Activated CD4-positive, alpha-beta T cell treated with anti-CD3 and anti-CD28 coated beads for 36 hours (primary cell): ENCODE measurements at regions not wholly inside any gene's neighbourhood (a gene's known extent, or its start where the extent isn't known, plus 50 kb on each side); places are given as distances from the start of the nearest gene placed in this dataset.
A peak's percentile ranks its signal among the peaks of the same experiment; 100 is the strongest.

ENCODE experiments used
- ATAC-seq: fragments of 200-7000 bp; cut with Tn5 transposase; one replicate; pipeline ENCODE4 v1.10.0; 2021; ENCODE audit warnings: mild to moderate bottlenecking, moderate library complexity
- CTCF ChIA-PET: fragments of 350-600 bp; sonication (Branson Sonifier 250); formaldehyde crosslinking; loops from one replicate; lab custom pipeline; 2021; ENCODE audit warnings: antibody characterized with exemption; lab: Charles Lee
- POLR2A ChIA-PET: fragments of 350-600 bp; sonication (Branson Sonifier 250); formaldehyde crosslinking; loops from one replicate; lab custom pipeline; 2021; ENCODE audit warnings: antibody characterized with exemption, inconsistent platforms; lab: Charles Lee
- DNase-seq: peaks from one replicate; pipeline ENCODE4 v3.0.0-alpha.2; 2020
- H3K27ac Mint-ChIP-seq: one replicate; pipeline ENCODE4 v1.8.0; 2021; ENCODE audit warnings: mixed read lengths
- H3K27me3 Mint-ChIP-seq: one replicate; pipeline ENCODE4 v1.8.0; 2021; ENCODE audit warnings: mixed read lengths
- H3K36me3 Mint-ChIP-seq: one replicate; pipeline ENCODE4 v1.8.0; 2021; ENCODE audit warnings: low read depth, mixed read lengths
- H3K4me1 Mint-ChIP-seq: one replicate; pipeline ENCODE4 v1.8.0; 2021; ENCODE audit warnings: mixed read lengths
- H3K4me3 Mint-ChIP-seq: one replicate; pipeline ENCODE4 v1.8.0; 2021; ENCODE audit warnings: mild to moderate bottlenecking, moderate library complexity, mixed read lengths
- H3K9me3 Mint-ChIP-seq: one replicate; pipeline ENCODE4 v1.8.0; 2021; ENCODE audit warnings: low read depth, mixed read lengths
- intact Hi-C, 2 experiments: fragments of 100-400 bp; cut with DNase I in 1 of 2; cut with micrococcal nuclease in 1 of 2; formaldehyde crosslinking; loops; one replicate each; pipeline versions ENCODE4 v1.14.2 to v1.15.1; 2022 to 2024; cut with DNase I, micrococcal nuclease

DNA sequence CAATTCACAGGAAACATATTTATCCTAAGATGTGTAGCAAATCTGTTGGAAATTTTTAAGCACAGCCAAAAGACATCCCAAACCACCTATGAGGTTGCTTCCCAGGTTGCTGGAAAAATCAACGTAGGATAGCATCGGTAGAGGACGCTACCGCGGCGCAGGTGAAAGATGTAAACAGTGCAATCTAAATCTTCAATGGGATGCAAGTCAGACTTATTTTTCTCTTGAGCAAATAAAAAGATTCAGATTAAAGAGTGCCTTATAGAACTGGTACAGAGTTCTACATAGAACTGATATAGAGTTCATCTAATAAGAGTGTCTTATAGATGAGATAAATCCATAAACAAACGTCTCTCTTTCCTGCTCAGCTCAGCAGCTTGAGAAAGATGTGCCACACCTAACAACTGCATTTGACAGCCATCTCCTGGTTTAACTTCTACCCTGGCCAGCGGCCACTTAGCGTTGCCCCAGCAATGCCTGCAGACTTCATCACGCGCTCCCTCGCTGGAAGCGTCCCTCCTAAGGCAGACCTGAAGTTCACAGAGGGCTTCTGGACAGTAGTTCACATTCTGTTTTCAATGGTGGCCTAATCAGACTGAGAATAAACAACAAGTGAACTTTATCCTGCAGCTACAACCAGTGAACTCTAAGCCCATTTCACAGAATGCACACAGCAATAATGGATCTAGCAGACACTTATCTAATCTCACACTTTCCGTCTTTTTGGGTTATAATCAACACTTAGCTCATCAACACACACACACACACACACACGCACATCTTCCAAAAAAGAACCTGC, 164.5 kb downstream of the TOMM20 start:
- ChIA-PET CTCF (interaction anchor here (0.7 kb wide), 1 partner anchor 352 kb away, joined by 3 read pairs; no protein-coding TSS in a partner anchor), POLR2A (no interaction called here)
- H3K4me1 Mint-ChIP-seq: peaks cover 78% of the 10 kb centered on the region

DNA sequence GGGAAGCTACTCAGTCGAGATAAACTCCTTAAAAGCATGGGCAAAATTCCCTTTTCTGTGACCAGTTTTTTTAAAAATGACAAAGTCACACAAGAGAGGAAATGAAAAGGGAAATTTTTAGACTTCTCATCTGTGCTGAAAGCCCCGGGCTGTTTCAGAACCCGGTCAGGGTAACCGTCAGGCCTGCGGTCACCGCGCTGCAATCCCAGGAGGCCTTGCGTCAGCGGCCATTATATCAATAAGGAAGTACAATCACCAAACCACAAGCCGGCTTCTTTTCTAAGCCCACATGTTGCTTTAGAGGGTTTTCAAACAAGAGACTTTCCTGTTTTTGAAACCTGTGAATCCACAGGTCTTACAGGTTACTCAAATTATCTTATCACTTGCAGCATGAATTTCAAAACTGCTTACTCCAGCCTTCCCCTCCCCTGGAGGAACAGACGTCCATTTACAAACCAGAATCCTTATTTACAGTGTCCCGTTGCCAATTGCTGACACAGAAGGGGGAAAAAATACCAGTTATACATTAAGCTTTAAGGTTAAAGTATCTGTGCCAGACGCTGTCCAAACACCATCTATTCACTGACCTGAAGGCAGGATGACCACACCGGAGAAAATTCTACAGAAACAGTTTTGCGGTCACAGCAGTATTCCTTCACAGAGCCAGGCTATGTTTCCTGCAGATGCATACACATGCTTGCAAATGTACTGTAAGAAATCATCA, 165.3 kb downstream of the TOMM20 start:
- H3K36me3 Mint-ChIP-seq: peaks cover 11% of the 10 kb centered on the region
- DNase-seq: peak; percentile 96
- peak overlapping the region; percentile 45 for H3K4me3 Mint-ChIP-seq
- CTCF ChIA-PET: interaction anchor here (0.7 to 1.3 kb wide), 6 partner anchors 15 to 351 kb away, joined by 3 to 4 read pairs (median 3); no protein-coding TSS in a partner anchor
- peak; percentile 81 for ATAC-seq
- no peaks in the 10 kb centered on the region for H3K9me3 Mint-ChIP-seq
- intact Hi-C loops: loop anchor here (1.0 to 10.0 kb wide), 17 partner anchors 17 to 463 kb away; no protein-coding TSS in a partner anchor
- POLR2A ChIA-PET: interaction anchor here (1.0 to 1.5 kb wide), 6 partner anchors 15 to 239 kb away, joined by 3 to 7 read pairs (median 4); no protein-coding TSS in a partner anchor
- H3K27ac Mint-ChIP-seq: peak overlapping the region; percentile 96
- no peaks in the 10 kb centered on the region for H3K27me3 Mint-ChIP-seq
- peaks cover 76% of the 10 kb centered on the region for H3K4me1 Mint-ChIP-seq

More for the DNA sequence above, 164.5 kb downstream of the TOMM20 start:
- ATAC-seq (no peak), DNase-seq (peak; percentile 12)
- Mint-ChIP-seq H3K4me3 (no peak overlapping the region), H3K36me3 (peaks cover 13% of the 10 kb centered on the region), H3K27me3 (no peaks in the 10 kb centered on the region), H3K9me3 (no peaks in the 10 kb centered on the region), H3K27ac (peak overlapping the region; percentile 96)
- intact Hi-C loops: loop anchor here (1.0 to 10.0 kb wide), 17 partner anchors 16 to 463 kb away; no protein-coding TSS in a partner anchor

DNA sequence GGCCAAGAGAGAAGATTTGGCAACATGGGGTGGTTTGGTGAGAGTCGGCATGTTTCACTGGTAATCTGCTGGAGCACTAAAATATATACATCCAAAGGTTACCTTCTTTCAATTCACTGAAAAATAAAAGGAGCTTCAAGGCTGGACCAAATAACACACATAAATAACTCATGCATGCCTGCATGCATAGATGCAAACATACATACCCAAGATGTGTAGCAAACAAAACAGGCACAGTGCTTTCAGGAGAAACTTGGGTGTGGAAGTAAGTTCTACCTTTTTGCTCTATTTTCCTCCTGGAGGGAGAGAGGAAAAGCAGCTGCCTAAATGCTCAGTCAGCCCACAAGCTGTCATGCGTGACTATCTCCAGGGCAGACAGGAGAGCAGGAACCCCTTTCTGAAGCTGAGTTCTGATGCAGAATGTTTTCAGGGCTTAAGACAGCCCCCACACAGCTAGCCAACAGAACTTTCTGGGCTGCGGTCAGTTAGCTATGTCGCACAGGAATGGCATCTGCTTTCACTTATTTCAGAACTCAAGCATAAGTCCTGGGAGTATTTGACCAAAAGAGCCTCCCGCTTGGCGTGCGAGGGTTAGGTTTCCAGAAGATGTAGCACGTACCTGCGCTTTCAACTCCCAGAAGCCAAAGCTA, 166.2 kb downstream of the TOMM20 start:
- Mint-ChIP-seq H3K4me1 (peaks cover 85% of the 10 kb centered on the region), H3K4me3 (peak overlapping the region; percentile 45), H3K27ac (peak overlapping the region; percentile 96), H3K27me3 (no peaks in the 10 kb centered on the region), H3K36me3 (peaks cover 11% of the 10 kb centered on the region), H3K9me3 (no peaks in the 10 kb centered on the region)
- ATAC-seq: peak; percentile 30
- DNase-seq: peak; percentile 54
- POLR2A ChIA-PET: interaction anchor here (0.6 to 1.5 kb wide), 7 partner anchors 16 to 361 kb away, joined by 3 to 7 read pairs (median 4); no protein-coding TSS in a partner anchor
- intact Hi-C loops: loop anchor here (2.0 to 10.0 kb wide), 8 partner anchors 26 to 462 kb away; no protein-coding TSS in a partner anchor
- CTCF ChIA-PET: interaction anchor here (0.9 to 1.3 kb wide), 5 partner anchors 16 to 239 kb away, joined by 3 to 4 read pairs (median 3); no protein-coding TSS in a partner anchor

GRCh38 chr1:234961456-234962339, 166.9 kb downstream of the TOMM20 start:
- ChIA-PET CTCF (interaction anchor here (0.9 to 1.2 kb wide), 2 partner anchors 17 to 133 kb away, joined by 3 read pairs; no protein-coding TSS in a partner anchor), POLR2A (interaction anchor here (0.6 to 1.5 kb wide), 6 partner anchors 17 to 1435 kb away, joined by 3 to 7 read pairs (median 4); no protein-coding TSS in a partner anchor)
- peaks cover 11% of the 10 kb centered on the region for H3K36me3 Mint-ChIP-seq
- H3K4me3 Mint-ChIP-seq: peak overlapping the region; percentile 45
- H3K9me3 Mint-ChIP-seq: no peaks in the 10 kb centered on the region
- peaks cover 92% of the 10 kb centered on the region for H3K4me1 Mint-ChIP-seq
- intact Hi-C loops: loop anchor here (2.0 to 10.0 kb wide), 8 partner anchors 25 to 461 kb away; no protein-coding TSS in a partner anchor
- H3K27me3 Mint-ChIP-seq: no peaks in the 10 kb centered on the region
- DNase-seq (peak; percentile 39), ATAC-seq (peak; percentile 42)
- peak overlapping the region; percentile 96 for H3K27ac Mint-ChIP-seq

DNA sequence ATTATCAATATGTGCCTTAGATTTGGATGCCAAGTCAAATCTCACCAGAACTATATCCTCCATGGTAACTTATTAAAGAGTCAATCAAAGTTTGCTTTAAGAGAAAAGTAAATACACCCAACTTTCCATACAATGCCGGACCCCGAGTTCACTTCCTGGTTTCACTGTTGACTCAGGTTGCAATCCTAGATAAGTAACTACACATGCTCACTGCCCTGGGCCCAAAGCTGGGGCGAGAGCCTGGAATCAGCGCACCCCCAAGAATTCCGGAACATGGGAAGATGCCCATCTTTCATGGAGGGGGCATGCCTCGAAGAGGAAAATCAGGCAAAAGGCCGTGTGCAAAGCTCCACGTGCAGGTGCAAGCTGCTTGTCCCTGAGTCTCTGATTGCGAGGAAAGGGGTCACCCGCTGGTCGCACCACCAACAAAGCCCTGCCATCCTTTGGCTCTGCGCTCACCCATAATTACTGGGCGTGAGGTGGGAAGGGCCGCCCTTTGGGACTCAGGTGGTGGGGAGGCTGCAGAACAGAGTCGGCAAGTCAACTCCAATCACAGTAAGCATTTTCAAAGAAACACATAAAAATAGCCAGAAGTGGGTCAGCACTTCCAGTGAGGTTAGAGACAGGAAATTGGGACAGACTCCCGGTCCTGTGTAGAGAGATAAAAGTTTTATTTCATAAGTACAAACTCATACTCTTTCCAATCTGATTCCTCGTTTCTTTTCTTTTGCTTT, 167.7 kb downstream of the TOMM20 start:
- no peak overlapping the region for H3K4me3 Mint-ChIP-seq
- ATAC-seq (no peak), DNase-seq (peak; percentile 15)
- POLR2A ChIA-PET: interaction anchor here (0.8 kb wide), 1 partner anchor 1436 kb away, joined by 3 read pairs; no protein-coding TSS in a partner anchor
- H3K27me3 Mint-ChIP-seq: no peaks in the 10 kb centered on the region
- intact Hi-C loops: loop anchor here in 1 of 2 experiments (5.0 to 10.0 kb wide), 3 partner anchors 79 to 456 kb away; no protein-coding TSS in a partner anchor
- CTCF ChIA-PET: no interaction called here
- peaks cover 7% of the 10 kb centered on the region for H3K36me3 Mint-ChIP-seq
- H3K27ac Mint-ChIP-seq: peak overlapping the region; percentile 96
- H3K4me1 Mint-ChIP-seq: peaks cover 94% of the 10 kb centered on the region
- H3K9me3 Mint-ChIP-seq: no peaks in the 10 kb centered on the region

GRCh38 chr1:234958706-234959657, 169.7 kb downstream of the TOMM20 start:
- intact Hi-C loops: no loop called here
- H3K9me3 Mint-ChIP-seq: no peaks in the 10 kb centered on the region
- H3K36me3 Mint-ChIP-seq: peaks cover 3% of the 10 kb centered on the region
- peak; percentile 5 for DNase-seq
- no peak for ATAC-seq
- H3K27me3 Mint-ChIP-seq: no peaks in the 10 kb centered on the region
- no peak overlapping the region for H3K4me3 Mint-ChIP-seq
- peak overlapping the region; percentile 66 for H3K27ac Mint-ChIP-seq
- peaks cover 95% of the 10 kb centered on the region for H3K4me1 Mint-ChIP-seq
- POLR2A ChIA-PET: interaction anchor here (1.5 kb wide), 1 partner anchor 22 kb away, joined by 4 read pairs; no protein-coding TSS in a partner anchor
- CTCF ChIA-PET: no interaction called here

GRCh38 chr1:234958066-234958705, 170.5 kb downstream of the TOMM20 start:
- CTCF ChIA-PET: interaction anchor here (0.7 to 1.0 kb wide), 2 partner anchors 66 to 137 kb away, joined by 3 read pairs; no protein-coding TSS in a partner anchor
- POLR2A ChIA-PET: interaction anchor here (0.8 to 1.5 kb wide), 2 partner anchors 22 to 56 kb away, joined by 3 to 4 read pairs; no protein-coding TSS in a partner anchor
- intact Hi-C loops: no loop called here
- ATAC-seq (no peak), DNase-seq (peak; percentile 3)
- H3K9me3 Mint-ChIP-seq: no peaks in the 10 kb centered on the region
- H3K36me3 Mint-ChIP-seq: no peaks in the 10 kb centered on the region
- no peaks in the 10 kb centered on the region for H3K27me3 Mint-ChIP-seq
- no peak overlapping the region for H3K4me3 Mint-ChIP-seq
- peaks cover 92% of the 10 kb centered on the region for H3K4me1 Mint-ChIP-seq
- peak overlapping the region; percentile 41 for H3K27ac Mint-ChIP-seq

DNA sequence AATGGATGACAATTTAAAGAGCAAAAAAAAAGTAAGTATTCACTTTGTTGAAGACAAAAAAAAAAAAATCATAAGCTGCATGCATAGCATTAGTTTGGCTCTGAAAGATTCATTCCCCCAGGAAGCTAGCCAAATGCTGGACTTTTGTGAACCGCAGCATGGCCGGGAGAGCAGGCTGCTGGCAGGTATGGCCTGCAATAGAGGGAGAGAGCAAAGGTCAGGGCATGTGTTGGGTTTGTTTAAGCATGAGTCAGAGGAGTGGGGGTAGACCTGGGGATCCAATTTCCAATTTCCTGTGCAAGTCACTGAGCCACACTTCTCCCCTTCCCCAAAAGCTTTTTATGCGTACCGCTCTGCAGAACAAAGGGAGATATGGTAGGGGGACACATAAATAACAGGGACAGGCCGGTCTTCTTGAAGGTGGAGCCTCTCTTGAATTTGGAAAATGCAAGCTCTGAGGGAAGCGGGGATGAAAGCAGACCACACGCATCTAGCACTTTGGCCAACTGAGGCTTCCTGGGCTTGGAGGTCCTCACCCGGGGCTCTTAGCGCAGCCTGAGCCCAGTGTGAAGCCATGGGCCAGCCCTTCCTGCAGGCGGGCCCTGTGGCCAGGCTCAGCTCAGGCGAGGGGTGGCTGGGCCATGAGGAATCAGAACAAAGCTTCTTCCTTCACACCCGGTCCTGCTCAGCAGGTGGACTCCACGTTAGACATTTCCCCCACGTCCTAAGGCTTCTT, 171.1 kb downstream of the TOMM20 start:
- no peak for ATAC-seq
- no peak overlapping the region for H3K4me3 Mint-ChIP-seq
- peak; percentile 11 for DNase-seq
- H3K36me3 Mint-ChIP-seq: no peaks in the 10 kb centered on the region
- no peaks in the 10 kb centered on the region for H3K9me3 Mint-ChIP-seq
- H3K27ac Mint-ChIP-seq: peak overlapping the region; percentile 65
- intact Hi-C loops: no loop called here
- peaks cover 86% of the 10 kb centered on the region for H3K4me1 Mint-ChIP-seq
- ChIA-PET CTCF (interaction anchor here (0.7 to 1.0 kb wide), 2 partner anchors 65 to 138 kb away, joined by 3 read pairs; no protein-coding TSS in a partner anchor), POLR2A (interaction anchor here (0.8 to 1.5 kb wide), 3 partner anchors 23 to 346 kb away, joined by 3 to 4 read pairs (median 4); no protein-coding TSS in a partner anchor)
- no peaks in the 10 kb centered on the region for H3K27me3 Mint-ChIP-seq
